ENCODE measurements at regions not wholly inside any gene's neighbourhood (a gene's known extent, or its start where the extent isn't known, plus 50 kb on each side); places are given as distances from the start of the nearest gene placed in this dataset.

DNA sequence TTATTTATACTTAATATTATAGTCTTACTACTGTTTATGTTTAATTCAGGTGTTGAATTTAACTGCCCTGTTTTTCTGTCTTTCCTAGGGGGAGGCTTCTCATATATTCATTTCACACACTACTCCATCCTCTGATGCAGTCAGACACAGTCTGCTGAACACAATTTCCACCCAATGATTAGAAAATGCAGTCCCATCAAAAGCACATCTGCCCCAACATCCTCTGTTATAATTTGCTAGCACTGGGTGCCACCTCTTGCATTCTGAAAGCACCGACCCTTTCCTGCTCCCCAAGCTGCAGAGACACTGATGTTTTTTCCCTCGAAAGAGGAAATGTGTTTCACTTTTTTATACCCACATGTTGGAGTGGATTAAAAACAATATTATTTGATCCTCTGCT, 474.7 kb downstream of the PID1 start:
- H3K27me3 ChIP-seq: no peaks in the 10 kb centered on the region
- no peak overlapping the region for H3K4me3 ChIP-seq
- H3K9ac ChIP-seq (ENCODE audit: low read depth in 2 of 2, low read length in 2 of 2): no peak overlapping the region
- TF ChIP-seq, protein P1, sequence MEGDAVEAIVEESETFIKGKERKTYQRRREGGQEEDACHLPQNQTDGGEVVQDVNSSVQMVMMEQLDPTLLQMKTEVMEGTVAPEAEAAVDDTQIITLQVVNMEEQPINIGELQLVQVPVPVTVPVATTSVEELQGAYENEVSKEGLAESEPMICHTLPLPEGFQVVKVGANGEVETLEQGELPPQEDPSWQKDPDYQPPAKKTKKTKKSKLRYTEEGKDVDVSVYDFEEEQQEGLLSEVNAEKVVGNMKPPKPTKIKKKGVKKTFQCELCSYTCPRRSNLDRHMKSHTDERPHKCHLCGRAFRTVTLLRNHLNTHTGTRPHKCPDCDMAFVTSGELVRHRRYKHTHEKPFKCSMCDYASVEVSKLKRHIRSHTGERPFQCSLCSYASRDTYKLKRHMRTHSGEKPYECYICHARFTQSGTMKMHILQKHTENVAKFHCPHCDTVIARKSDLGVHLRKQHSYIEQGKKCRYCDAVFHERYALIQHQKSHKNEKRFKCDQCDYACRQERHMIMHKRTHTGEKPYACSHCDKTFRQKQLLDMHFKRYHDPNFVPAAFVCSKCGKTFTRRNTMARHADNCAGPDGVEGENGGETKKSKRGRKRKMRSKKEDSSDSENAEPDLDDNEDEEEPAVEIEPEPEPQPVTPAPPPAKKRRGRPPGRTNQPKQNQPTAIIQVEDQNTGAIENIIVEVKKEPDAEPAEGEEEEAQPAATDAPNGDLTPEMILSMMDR (IDR thresholded peaks at IDR 0.05): no peak
- H3K4me1 ChIP-seq: no peaks in the 10 kb centered on the region
- intact Hi-C loops (cut with DNase I): no loop called here
- H3K27ac ChIP-seq: no peak overlapping the region
- no peak for DNase-seq
- no peaks in the 10 kb centered on the region for H3K36me3 ChIP-seq
- no peaks in the 10 kb centered on the region for H3K9me3 ChIP-seq

DNA sequence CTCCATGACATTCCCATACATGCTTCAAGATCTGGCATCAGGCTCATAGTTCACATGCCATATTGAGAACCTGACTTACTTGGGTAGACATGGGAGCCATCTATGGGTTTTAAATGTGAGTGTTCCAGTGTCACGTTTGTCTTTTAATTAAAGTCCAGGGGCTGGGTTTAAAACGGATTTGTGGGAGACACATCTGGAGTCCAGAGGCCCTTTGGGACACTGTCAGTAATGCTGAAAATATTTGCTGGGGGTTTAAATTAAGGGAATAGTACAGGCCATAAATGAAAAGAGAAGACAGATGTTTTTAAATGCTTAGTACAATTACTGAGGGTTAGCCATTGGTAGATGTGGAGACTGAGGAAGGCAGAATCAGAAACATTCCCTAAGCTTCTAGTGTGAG, 478.0 kb downstream of the PID1 start:
- H3K4me3 ChIP-seq: no peak overlapping the region
- no peaks in the 10 kb centered on the region for H3K36me3 ChIP-seq
- no peak overlapping the region for H3K9ac ChIP-seq (ENCODE audit: low read depth in 2 of 2, low read length in 2 of 2)
- no peaks in the 10 kb centered on the region for H3K27me3 ChIP-seq
- H3K27ac ChIP-seq: no peak overlapping the region
- TF ChIP-seq, protein P1 (IDR thresholded peaks at IDR 0.05): no peak
- H3K9me3 ChIP-seq: no peaks in the 10 kb centered on the region
- intact Hi-C loops (cut with DNase I): no loop called here
- no peak for DNase-seq
- no peaks in the 10 kb centered on the region for H3K4me1 ChIP-seq

DNA sequence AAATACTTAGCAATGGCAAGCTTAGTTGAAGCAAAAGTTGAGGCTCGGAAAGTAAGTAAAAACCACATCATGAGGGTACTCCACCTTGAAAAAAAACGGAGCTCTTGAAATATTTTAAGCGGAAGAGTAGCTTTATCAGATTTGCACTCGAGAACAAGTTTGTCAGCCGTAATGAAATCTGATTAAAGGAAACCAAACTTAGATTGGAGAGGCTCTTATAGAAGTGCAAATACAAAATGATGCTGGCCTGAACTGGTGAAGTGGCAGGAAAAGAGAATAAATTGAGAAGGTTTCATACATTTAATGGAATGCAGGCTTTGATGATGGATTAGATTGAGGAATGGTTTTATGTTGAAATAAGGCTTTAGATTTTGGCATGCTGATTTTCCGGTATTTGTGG, 484.2 kb downstream of the PID1 start:
- Histone ChIP-seq H3K4me1 (no peaks in the 10 kb centered on the region), H3K4me3 (no peak overlapping the region), H3K27ac (no peak overlapping the region), H3K9ac (ENCODE audit: low read depth in 2 of 2, low read length in 2 of 2) (no peak overlapping the region), H3K9me3 (no peaks in the 10 kb centered on the region), H3K27me3 (no peaks in the 10 kb centered on the region), H3K36me3 (no peaks in the 10 kb centered on the region)
- intact Hi-C loops (cut with DNase I): no loop called here
- DNase-seq: no peak
- TF ChIP-seq, protein P1 (IDR thresholded peaks at IDR 0.05): no peak

DNA sequence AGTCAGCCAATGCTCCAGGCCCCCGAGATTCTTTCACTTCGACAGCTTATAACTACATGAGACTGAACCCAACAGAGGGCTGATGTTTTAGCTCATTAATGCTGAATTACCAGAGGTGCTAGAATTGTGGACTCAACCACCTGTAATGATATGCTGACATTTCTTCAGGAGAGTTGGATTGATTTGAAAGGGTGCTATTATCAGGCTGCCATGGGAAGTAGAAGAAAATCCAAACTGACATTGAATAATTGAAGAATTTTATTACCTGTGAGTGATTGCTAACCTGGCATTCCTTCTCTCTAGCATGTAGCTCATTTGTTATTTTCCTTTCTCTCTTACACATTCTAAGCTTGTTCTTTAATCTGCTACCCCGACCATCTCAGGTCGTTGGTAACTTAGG, 488.8 kb downstream of the PID1 start:
- no peaks in the 10 kb centered on the region for H3K4me1 ChIP-seq
- H3K9me3 ChIP-seq: no peaks in the 10 kb centered on the region
- H3K9ac ChIP-seq (ENCODE audit: low read depth in 2 of 2, low read length in 2 of 2): no peak overlapping the region
- H3K4me3 ChIP-seq: no peak overlapping the region
- H3K36me3 ChIP-seq: no peaks in the 10 kb centered on the region
- TF ChIP-seq, protein P1 (IDR thresholded peaks at IDR 0.05): no peak
- H3K27ac ChIP-seq: no peak overlapping the region
- no peak for DNase-seq
- intact Hi-C loops (cut with DNase I): no loop called here
- H3K27me3 ChIP-seq: no peaks in the 10 kb centered on the region

DNA sequence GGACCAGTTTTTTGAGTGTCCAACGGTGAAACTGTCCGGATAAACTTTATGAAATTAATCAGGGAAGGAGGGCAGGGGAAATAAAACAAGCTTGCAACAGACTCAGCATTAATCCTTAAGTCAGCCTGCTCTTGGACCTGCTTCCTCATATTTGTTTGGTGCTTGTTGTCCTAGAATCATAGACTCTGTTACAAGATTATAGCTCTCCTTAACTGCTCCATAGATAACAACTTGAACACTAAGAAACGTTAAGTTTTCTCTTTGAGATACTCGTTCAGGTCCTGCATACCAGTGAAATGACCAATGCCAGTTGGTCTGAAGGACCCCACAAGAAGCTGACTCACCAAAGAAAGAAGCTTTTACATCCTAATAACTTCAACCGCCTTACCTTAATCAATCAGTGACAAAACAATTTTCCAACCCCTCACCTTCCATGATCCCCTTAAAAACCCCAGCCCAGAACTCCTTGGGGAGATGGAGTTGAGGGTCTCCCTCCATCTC, 493.2 kb downstream of the PID1 start:
- Histone ChIP-seq H3K9ac (ENCODE audit: low read depth in 2 of 2, low read length in 2 of 2) (no peak overlapping the region), H3K4me1 (no peaks in the 10 kb centered on the region), H3K27ac (no peak overlapping the region), H3K36me3 (no peaks in the 10 kb centered on the region), H3K27me3 (no peaks in the 10 kb centered on the region), H3K9me3 (no peaks in the 10 kb centered on the region), H3K4me3 (no peak overlapping the region)
- TF ChIP-seq, protein P1 (IDR thresholded peaks at IDR 0.05): no peak
- intact Hi-C loops (cut with DNase I): no loop called here
- DNase-seq: no peak

DNA sequence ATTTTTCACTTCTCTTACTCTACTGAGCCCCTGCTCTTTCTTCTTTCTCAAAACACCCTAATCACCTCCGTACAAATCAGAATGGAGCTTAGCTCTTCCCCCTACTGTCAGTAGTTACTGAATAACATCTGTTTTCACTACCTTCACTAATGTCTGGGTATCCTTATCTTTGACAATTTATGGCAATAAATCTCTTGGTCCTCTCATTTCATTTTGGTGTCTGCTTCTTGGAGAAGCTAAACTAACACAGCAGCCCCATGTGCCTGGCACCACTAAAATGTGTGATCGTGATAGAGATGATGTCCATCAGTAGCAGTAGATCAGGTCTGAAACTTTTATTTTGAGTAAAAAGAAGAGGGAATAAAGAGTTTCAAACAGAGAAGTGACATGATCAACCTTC, 496.5 kb downstream of the PID1 start:
- Histone ChIP-seq H3K27ac (no peak overlapping the region), H3K27me3 (no peaks in the 10 kb centered on the region), H3K36me3 (no peaks in the 10 kb centered on the region), H3K4me3 (no peak overlapping the region), H3K4me1 (no peaks in the 10 kb centered on the region), H3K9ac (ENCODE audit: low read depth in 2 of 2, low read length in 2 of 2) (no peak overlapping the region), H3K9me3 (no peaks in the 10 kb centered on the region)
- intact Hi-C loops (cut with DNase I): no loop called here
- TF ChIP-seq, protein P1 (IDR thresholded peaks at IDR 0.05): no peak
- DNase-seq: no peak
